Liver (tissue), 7 donors: ENCODE measurements at regions not wholly inside any gene's neighbourhood (a gene's known extent, or its start where the extent isn't known, plus 50 kb on each side); places are given as distances from the start of the nearest gene placed in this dataset.

Experiments
- DNase-seq: peaks from one replicate; pipeline ENCODE4 v3.0.0-alpha.2; 2017; ENCODE audit warnings: low spot score
- H3K27ac ChIP-seq, 2 donors: one replicate each; pipeline ENCODE4 v1.7.0; 2013; ENCODE audit warnings: inconsistent platforms in 2 of 2, low read length in 2 of 2, control low read depth in 1 of 2, low read depth in 1 of 2, mild to moderate bottlenecking in 1 of 2
- H3K27me3 ChIP-seq, 4 donors: one replicate each; pipeline versions ENCODE4 v1.6.1 to v1.7.0; 2013; ENCODE audit warnings: low read length in 3 of 4, inconsistent platforms in 1 of 4, mild to moderate bottlenecking in 1 of 4, moderate library complexity in 1 of 4; ENCODE audit not compliant: control insufficient read depth in 4 of 4, insufficient read depth in 4 of 4
- H3K36me3 ChIP-seq, 4 donors: one replicate each; pipeline versions ENCODE4 v1.6.1 to v1.7.0; 2013; ENCODE audit warnings: low read length in 3 of 4, mild to moderate bottlenecking in 3 of 4, low read depth in 1 of 4, moderate library complexity in 1 of 4; ENCODE audit not compliant: control insufficient read depth in 4 of 4, insufficient read depth in 3 of 4
- H3K4me1 ChIP-seq, 4 donors: one replicate each; pipeline versions ENCODE4 v1.6.1 to v1.7.0; 2013; ENCODE audit warnings: low read length in 3 of 4, mild to moderate bottlenecking in 3 of 4, moderate library complexity in 1 of 4; ENCODE audit not compliant: control insufficient read depth in 4 of 4, insufficient read depth in 4 of 4
- H3K4me3 ChIP-seq, 3 donors: one replicate each; pipeline versions ENCODE4 v1.6.1 to v1.7.0; 2013; ENCODE audit warnings: low read length in 3 of 3, control low read depth in 1 of 3, low read depth in 1 of 3, mild to moderate bottlenecking in 1 of 3
- H3K9ac ChIP-seq, 2 donors: one replicate each; pipeline ENCODE4 v1.7.0; 2013; ENCODE audit warnings: low read length in 2 of 2, mild to moderate bottlenecking in 2 of 2, moderate library complexity in 2 of 2, control low read depth in 1 of 2, low read depth in 1 of 2
- H3K9me3 ChIP-seq, 4 donors: one replicate each; pipeline versions ENCODE4 v1.6.1 to v1.7.0; 2013; ENCODE audit warnings: low read length in 3 of 4; ENCODE audit not compliant: control insufficient read depth in 4 of 4
- EGR1 ChIP-seq, 2 donors: IDR thresholded peaks; 2 replicates each; pipeline ENCODE4 v1.6.1; 2016 to 2018; ENCODE audit warnings: antibody characterized with exemption in 2 of 2, low read depth in 2 of 2
- FOXA1 ChIP-seq: IDR thresholded peaks from 2 replicates; pipeline ENCODE4 v1.6.1; 2016; ENCODE audit warnings: antibody characterized with exemption
- FOXA2 ChIP-seq: IDR thresholded peaks from 2 replicates; pipeline ENCODE4 v1.6.1; 2016; ENCODE audit warnings: antibody characterized with exemption
- HNF4A ChIP-seq, 2 donors: conservative IDR thresholded peaks; 2 replicates each; pipeline ENCODE4 v1.6.1; 2016; ENCODE audit warnings: antibody characterized with exemption in 2 of 2, mild to moderate bottlenecking in 2 of 2
- HNF4G ChIP-seq: IDR thresholded peaks from 2 replicates; pipeline ENCODE4 v1.6.1; 2016; ENCODE audit warnings: antibody characterized with exemption
- NR2F2 ChIP-seq: IDR thresholded peaks from 2 replicates; pipeline ENCODE4 v1.6.1; 2016; ENCODE audit warnings: antibody characterized with exemption
- RAD21 ChIP-seq, 2 donors: IDR thresholded peaks; 2 replicates each; pipeline ENCODE4 v1.6.1; 2016; ENCODE audit warnings: antibody characterized with exemption in 2 of 2, mild to moderate bottlenecking in 2 of 2
- RXRA ChIP-seq, 2 donors: IDR thresholded peaks; 2 replicates each; pipeline ENCODE4 v1.6.1; 2017 to 2018; ENCODE audit warnings: antibody characterized with exemption in 2 of 2, mild to moderate bottlenecking in 1 of 2
- SP1 ChIP-seq: IDR thresholded peaks from 2 replicates; pipeline ENCODE4 v1.6.1; 2018; ENCODE audit warnings: antibody characterized with exemption, mild to moderate bottlenecking
- TAF1 ChIP-seq: conservative IDR thresholded peaks from 2 replicates; pipeline ENCODE4 v1.6.1; 2016; ENCODE audit warnings: antibody characterized with exemption, mild to moderate bottlenecking
- YY1 ChIP-seq: IDR thresholded peaks from 2 replicates; pipeline ENCODE4 v1.6.1; 2016; ENCODE audit warnings: antibody characterized with exemption, mild to moderate bottlenecking
- WGBS: extraction: QIAGEN DNeasy Blood & Tissue Kit; methylation state at CpG from one replicate; pipeline ENCODE4 v1.1.7; 2013; 5-methylcytosine and 5-hydroxymethylcytosine counted together
- TF ChIP-seq, protein P1 (sequence below): IDR thresholded peaks from 2 replicates; pipeline ENCODE4 v1.6.1; 2016; ENCODE audit warnings: antibody characterized with exemption, mild to moderate bottlenecking
- TF ChIP-seq, protein P2 (sequence below): IDR thresholded peaks from 2 replicates; pipeline ENCODE4 v1.6.1; 2016; ENCODE audit warnings: antibody characterized with exemption
- TF ChIP-seq, protein P3 (sequence below): IDR thresholded peaks from 2 replicates; pipeline ENCODE4 v1.6.1; 2016; ENCODE audit warnings: antibody characterized with exemption
- TF ChIP-seq, protein P4 (sequence below): IDR thresholded peaks from 2 replicates; pipeline ENCODE4 v1.6.1; 2016; ENCODE audit warnings: antibody characterized with exemption
- donor health status: healthy.
- donor health status: healthy.
- donor health status: healthy.
- donor health status: healthy.

DNA sequence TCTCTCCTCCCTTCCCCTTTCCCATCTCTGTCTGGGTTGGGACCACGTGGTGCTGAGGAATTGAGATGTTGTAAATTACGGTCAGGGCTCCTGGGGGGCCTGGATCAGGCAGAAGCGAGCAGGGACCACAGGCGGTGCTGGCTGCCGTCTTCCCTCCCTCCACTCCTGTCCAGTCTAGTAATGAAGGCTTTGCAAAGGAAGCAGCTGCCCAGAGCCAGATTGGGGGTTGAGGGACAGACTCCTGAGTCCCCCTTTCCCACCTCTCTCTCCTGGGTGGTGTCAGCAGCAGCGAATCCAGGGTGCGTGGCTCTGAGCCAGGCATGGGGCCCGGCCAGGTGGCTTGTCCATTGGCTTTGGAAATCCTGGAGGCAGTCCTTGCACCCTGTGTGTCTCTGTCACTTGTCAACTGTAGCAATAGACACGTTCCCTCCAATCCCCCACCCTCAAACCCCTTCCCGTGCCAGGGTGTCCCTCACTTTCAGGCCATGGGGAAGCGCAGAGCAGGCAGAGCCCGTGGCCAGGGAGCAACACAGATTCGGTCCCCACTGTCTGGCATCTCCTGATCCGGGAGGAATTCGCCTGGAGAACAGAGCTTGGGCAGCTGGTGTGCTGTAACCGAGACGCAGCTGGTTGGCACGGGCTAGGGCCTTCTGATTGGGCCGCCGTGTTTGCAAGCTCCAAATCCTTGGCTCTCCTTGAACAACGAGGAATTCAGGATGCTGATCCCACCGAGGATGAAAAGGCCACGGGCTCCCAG is 64.8 kb upstream of the WNT4 start (continued):
- TF ChIP-seq, protein P1, sequence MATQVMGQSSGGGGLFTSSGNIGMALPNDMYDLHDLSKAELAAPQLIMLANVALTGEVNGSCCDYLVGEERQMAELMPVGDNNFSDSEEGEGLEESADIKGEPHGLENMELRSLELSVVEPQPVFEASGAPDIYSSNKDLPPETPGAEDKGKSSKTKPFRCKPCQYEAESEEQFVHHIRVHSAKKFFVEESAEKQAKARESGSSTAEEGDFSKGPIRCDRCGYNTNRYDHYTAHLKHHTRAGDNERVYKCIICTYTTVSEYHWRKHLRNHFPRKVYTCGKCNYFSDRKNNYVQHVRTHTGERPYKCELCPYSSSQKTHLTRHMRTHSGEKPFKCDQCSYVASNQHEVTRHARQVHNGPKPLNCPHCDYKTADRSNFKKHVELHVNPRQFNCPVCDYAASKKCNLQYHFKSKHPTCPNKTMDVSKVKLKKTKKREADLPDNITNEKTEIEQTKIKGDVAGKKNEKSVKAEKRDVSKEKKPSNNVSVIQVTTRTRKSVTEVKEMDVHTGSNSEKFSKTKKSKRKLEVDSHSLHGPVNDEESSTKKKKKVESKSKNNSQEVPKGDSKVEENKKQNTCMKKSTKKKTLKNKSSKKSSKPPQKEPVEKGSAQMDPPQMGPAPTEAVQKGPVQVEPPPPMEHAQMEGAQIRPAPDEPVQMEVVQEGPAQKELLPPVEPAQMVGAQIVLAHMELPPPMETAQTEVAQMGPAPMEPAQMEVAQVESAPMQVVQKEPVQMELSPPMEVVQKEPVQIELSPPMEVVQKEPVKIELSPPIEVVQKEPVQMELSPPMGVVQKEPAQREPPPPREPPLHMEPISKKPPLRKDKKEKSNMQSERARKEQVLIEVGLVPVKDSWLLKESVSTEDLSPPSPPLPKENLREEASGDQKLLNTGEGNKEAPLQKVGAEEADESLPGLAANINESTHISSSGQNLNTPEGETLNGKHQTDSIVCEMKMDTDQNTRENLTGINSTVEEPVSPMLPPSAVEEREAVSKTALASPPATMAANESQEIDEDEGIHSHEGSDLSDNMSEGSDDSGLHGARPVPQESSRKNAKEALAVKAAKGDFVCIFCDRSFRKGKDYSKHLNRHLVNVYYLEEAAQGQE = no peak

DNA sequence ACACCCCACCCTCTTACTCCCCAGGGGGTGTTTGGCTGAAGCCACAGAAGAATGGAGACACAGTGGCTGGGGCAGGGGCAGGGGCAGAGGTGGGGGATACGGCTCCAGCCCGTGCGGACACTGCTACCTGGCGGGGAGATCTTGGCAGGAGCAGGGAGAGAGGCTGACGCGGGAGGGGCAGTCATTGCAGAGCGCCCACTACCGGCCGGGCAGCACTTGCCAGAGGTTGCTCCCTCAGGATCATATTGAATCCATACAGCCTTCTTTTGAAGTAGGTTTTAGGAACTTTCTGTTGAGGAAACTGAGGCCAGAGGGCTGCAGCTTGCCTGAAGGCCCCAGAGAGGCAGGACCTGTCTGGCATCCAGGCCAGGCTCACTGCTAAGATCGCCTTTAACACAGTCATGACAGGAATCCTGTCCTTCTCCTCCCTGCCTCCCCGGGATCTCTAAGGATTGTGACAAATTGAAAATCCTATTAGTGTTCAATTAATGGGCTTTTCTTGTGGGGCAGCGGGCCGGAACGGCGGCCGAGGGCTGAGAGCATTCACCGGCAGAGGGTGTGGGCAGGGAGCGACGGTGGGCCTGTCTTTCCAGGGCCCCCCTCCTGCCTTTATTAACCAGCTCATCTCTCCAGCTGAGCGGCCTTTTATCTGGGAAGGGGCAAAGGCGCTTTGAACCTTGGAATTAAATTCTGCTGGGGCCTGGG is 65.5 kb upstream of the WNT4 start:
- Histone ChIP-seq H3K36me3 (no peaks in the 10 kb centered on the region), H3K9me3 (no peaks in the 10 kb centered on the region), H3K27me3 (peaks cover 0 to 16% (median 3%) of the 10 kb centered on the region in 4 donors), H3K4me1 (peaks cover 0 to 4% (median 0%) of the 10 kb centered on the region in 4 donors), H3K4me3 (no peak overlapping the region), H3K9ac (no peak overlapping the region), H3K27ac (no peak overlapping the region)
- TF ChIP-seq EGR1 (IDR thresholded peaks at IDR 0.05; ENCODE audit: low read depth in 2 of 2) (no peak), TAF1 (no peak), NR2F2 (no peak), RXRA (IDR thresholded peaks at IDR 0.05) (no peak), HNF4A (conservative IDR thresholded peaks at IDR 0.05) (no peak), SP1 (no peak), YY1 (no peak), FOXA1 (no peak), HNF4G (no peak), RAD21 (IDR thresholded peaks at IDR 0.05) (no peak), FOXA2 (no peak)
- TF ChIP-seq, protein P2, sequence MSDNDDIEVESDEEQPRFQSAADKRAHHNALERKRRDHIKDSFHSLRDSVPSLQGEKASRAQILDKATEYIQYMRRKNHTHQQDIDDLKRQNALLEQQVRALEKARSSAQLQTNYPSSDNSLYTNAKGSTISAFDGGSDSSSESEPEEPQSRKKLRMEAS = no peak
- TF ChIP-seq, protein P3, sequence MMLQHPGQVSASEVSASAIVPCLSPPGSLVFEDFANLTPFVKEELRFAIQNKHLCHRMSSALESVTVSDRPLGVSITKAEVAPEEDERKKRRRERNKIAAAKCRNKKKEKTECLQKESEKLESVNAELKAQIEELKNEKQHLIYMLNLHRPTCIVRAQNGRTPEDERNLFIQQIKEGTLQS = no peak
- TF ChIP-seq, protein P1 = no peak
- TF ChIP-seq, protein P4, sequence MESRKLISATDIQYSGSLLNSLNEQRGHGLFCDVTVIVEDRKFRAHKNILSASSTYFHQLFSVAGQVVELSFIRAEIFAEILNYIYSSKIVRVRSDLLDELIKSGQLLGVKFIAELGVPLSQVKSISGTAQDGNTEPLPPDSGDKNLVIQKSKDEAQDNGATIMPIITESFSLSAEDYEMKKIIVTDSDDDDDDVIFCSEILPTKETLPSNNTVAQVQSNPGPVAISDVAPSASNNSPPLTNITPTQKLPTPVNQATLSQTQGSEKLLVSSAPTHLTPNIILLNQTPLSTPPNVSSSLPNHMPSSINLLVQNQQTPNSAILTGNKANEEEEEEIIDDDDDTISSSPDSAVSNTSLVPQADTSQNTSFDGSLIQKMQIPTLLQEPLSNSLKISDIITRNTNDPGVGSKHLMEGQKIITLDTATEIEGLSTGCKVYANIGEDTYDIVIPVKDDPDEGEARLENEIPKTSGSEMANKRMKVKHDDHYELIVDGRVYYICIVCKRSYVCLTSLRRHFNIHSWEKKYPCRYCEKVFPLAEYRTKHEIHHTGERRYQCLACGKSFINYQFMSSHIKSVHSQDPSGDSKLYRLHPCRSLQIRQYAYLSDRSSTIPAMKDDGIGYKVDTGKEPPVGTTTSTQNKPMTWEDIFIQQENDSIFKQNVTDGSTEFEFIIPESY = no peak
- DNase-seq = no peak
- WGBS = 31% methylated on average over 21 of the region's 21 CpGs
